WERI-Rb-1 (cell line): ENCODE measurements at regions not wholly inside any gene's neighbourhood (a gene's known extent, or its start where the extent isn't known, plus 50 kb on each side); places are given as distances from the start of the nearest gene placed in this dataset.
"Not testable (repeated sequence)": the region's sequence is repeated elsewhere in the genome, so short reads cannot be mapped to it uniquely, and the experiment has no call there.

Experiments used
- DNase-seq: peaks from one replicate; pipeline ENCODE4 v3.0.0-alpha.2; 2020
- H3K27ac ChIP-seq: fragments of 250-450 bp; sonication (Bioruptor Pico); 2 replicates; pipeline ENCODE4 v1.5.1; 2020; ENCODE audit warnings: mild to moderate bottlenecking, moderate library complexity
- H3K27me3 ChIP-seq: fragments of 250-450 bp; sonication (Bioruptor Pico); 2 replicates; pipeline ENCODE4 v1.5.1; 2021; ENCODE audit warnings: mild to moderate bottlenecking, low read depth, moderate library complexity; ENCODE audit not compliant: insufficient read depth, severe bottlenecking
- H3K36me3 ChIP-seq: fragments of 250-450 bp; sonication (Bioruptor Pico); 2 replicates; pipeline ENCODE4 v1.5.1; 2020; ENCODE audit warnings: mild to moderate bottlenecking, moderate library complexity
- H3K4me3 ChIP-seq: 2 replicates; pipeline ENCODE4 v1.5.1; 2011; ENCODE audit warnings: low read depth, mild to moderate bottlenecking, control low read depth, low read length
- H3K9me3 ChIP-seq: fragments of 250-450 bp; sonication (Bioruptor Pico); 2 replicates; pipeline ENCODE4 v1.5.1; 2021; ENCODE audit warnings: mild to moderate bottlenecking, moderate library complexity; ENCODE audit not compliant: severe bottlenecking
- TF ChIP-seq, protein P1 (sequence below): IDR thresholded peaks from 2 replicates; pipeline ENCODE4 v1.5.1; 2011; ENCODE audit warnings: low read depth, mild to moderate bottlenecking, control low read depth, inconsistent platforms, low read length

DNA sequence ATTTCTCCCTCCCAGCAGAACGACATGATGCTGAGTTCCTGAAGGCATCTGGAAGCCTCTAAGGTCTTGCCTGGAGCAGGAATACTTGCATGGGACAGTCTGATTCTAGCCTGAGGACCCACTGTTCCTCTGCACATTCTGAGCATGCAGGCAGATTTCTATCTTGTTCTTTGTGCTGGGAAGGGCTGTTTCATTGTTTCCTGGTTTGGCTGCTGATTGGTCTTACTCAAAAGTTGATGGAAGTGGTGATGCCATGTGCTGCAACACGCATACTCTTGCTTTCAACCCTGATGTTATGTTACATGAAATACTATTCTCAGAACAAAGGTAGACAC is 307.0 kb downstream of the GATA3 start:
- Histone ChIP-seq H3K27ac (no peak overlapping the region), H3K27me3 (no peaks in the 10 kb centered on the region), H3K36me3 (no peaks in the 10 kb centered on the region), H3K4me3 (no peak overlapping the region), H3K9me3 (no peaks in the 10 kb centered on the region)
- DNase-seq, result no peak
- TF ChIP-seq, protein P1, sequence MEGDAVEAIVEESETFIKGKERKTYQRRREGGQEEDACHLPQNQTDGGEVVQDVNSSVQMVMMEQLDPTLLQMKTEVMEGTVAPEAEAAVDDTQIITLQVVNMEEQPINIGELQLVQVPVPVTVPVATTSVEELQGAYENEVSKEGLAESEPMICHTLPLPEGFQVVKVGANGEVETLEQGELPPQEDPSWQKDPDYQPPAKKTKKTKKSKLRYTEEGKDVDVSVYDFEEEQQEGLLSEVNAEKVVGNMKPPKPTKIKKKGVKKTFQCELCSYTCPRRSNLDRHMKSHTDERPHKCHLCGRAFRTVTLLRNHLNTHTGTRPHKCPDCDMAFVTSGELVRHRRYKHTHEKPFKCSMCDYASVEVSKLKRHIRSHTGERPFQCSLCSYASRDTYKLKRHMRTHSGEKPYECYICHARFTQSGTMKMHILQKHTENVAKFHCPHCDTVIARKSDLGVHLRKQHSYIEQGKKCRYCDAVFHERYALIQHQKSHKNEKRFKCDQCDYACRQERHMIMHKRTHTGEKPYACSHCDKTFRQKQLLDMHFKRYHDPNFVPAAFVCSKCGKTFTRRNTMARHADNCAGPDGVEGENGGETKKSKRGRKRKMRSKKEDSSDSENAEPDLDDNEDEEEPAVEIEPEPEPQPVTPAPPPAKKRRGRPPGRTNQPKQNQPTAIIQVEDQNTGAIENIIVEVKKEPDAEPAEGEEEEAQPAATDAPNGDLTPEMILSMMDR, result no peak

DNA sequence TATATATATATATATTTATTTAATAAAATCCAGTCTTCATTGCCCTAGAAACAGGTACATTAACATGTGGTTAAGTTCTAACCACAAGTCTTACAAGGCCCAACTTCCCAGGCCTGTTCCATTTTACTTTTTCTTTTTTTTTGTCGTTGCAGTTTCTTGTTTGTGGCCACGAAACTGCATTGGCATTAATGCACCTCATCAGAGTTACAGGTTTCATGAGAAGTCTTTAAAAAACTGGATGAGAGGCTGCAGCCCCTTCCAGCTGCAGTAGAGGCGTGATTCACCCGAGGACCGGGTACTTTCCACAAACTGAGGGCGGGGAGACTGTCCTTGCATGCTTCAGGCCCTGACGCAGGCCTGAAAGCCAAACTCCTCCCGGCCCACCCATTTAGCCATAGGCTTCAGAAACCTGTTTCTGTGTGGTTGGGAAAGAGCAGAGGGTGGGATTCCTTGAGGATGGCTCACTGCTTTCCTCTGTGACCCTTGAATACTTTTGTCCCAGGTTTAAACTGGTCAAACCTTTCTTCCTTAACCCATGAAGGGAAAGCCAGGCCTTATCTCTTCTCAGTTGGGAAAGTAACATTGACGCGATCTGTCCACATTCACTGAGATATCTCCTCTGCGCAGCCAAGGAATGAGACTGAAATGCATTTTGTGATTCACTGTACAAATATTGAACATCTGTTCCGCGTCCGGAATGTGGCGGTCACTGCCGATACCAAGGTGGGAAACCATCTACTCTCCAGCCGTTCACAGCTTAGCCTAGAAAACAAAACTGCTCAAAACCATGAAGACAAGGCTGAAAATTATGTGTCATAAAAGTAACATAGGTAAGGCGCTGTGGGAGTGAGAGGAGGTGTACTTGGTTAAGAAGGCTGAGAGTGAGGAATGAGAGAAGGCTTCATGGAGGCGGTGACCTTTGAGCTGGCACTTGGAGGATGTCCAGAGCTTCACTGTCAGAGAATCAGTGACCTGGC is 311.7 kb downstream of the GATA3 start:
- no peaks in the 10 kb centered on the region for H3K9me3 ChIP-seq
- H3K27ac ChIP-seq, result no peak overlapping the region

DNA sequence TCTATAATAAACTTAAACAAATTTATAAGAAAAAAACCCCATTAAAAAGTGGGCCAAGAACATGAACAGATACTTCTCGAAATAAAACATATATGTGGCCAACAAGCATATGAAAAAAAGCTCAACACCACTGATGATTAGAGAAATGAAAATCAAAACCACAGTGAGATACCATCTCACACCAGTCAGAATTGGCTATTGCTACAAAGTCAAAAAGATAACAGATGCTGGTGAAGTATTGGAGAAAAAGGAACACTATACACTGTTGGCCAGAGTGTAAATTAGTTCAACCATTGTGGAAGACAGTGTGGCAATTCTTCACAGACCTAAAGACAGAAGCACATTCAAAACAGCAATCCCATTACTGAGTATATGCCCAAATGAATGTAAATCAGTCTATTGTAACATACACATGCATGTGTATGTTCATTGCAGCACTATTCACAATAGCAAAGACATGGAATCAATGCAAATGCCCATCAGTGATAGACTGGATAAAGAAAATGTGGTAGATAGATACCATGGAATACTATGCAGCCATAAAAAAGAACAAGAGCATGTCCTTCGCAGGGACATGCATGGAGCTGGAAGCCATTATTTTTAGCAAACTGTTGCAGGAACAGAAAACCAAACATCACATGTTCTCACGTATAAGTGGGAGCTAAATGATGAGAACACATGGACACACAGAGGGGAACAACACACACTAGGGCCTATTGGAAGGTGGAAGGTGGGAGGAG is 313.4 kb downstream of the GATA3 start:
- not testable (repeated sequence) for H3K9me3 ChIP-seq, H3K36me3 ChIP-seq, H3K4me3 ChIP-seq, H3K27ac ChIP-seq, DNase-seq, H3K27me3 ChIP-seq

More for the DNA sequence above, 311.7 kb downstream of the GATA3 start:
- no peak for DNase-seq
- no peak overlapping the region for H3K4me3 ChIP-seq
- no peaks in the 10 kb centered on the region for H3K36me3 ChIP-seq
- no peaks in the 10 kb centered on the region for H3K27me3 ChIP-seq
- TF ChIP-seq, protein P1, result no peak

DNA sequence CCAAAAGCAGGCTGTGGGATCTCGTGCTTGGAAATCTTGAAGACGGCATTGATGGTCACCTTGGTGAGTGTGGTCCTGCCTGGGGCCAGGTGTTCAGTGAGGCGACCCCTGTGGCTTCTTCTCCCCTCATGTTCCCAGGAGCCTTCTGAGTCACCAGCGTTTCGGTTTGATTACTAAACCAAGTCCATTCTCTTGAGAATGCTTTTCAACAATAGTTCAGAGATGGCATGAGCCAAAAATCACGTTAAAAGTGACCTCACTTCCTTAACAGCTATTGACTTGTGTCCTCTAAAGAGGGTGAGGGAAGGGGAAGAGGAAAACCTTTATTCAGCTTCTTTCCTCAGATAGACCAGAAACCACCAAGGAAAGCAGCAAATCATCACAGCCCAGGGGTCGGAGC is 315.2 kb downstream of the GATA3 start:
- no peak for DNase-seq
- Histone ChIP-seq H3K9me3 (no peaks in the 10 kb centered on the region), H3K36me3 (no peaks in the 10 kb centered on the region), H3K4me3 (no peak overlapping the region), H3K27me3 (peaks cover 3% of the 10 kb centered on the region), H3K27ac (no peak overlapping the region)
- TF ChIP-seq, protein P1, result no peak

DNA sequence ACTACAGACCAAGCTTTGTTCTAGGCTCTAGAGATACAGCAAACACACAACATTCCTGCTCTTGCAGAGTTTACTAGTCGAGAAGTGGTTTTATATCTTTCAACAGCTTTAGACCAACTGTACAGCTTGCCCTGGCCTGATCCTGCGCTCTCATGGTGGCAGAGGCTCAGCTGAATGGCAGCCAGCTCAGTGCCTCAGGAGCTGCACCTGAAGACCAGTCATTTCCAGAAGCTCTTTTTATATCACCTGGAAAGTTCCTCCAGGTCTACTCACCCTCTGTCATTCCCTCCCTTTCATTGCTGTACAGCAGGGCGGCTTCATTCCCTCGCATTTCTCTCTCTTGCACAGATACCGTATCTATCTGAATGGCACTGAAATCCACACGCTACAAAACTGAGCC is 319.8 kb downstream of the GATA3 start:
- Histone ChIP-seq H3K27me3 (peaks cover 3% of the 10 kb centered on the region), H3K36me3 (no peaks in the 10 kb centered on the region), H3K27ac (no peak overlapping the region), H3K9me3 (no peaks in the 10 kb centered on the region), H3K4me3 (no peak overlapping the region)
- DNase-seq, result no peak
- TF ChIP-seq, protein P1, result no peak

DNA sequence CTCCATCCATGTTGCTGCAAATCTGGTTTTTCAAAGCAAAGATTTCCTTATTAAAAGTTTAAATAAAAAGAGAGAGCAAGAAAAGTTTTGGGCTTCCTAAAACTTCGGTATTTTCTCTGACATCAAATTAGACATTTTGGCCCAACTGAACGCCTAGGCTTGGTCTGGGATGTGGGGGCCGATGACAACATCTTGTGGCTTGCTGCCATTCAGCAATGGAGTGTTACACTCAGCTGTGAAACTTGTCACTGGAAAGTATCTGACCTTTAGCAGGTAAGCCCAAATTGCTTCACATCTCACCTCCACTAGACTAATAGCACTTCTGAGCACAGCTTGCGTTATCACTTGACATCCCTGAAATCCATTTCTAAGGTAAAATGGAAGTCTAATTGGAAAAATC is 320.6 kb downstream of the GATA3 start:
- no peak for DNase-seq
- no peaks in the 10 kb centered on the region for H3K36me3 ChIP-seq
- H3K27me3 ChIP-seq, result peaks cover 3% of the 10 kb centered on the region
- TF ChIP-seq, protein P1, result no peak
- H3K27ac ChIP-seq, result no peak overlapping the region
- H3K4me3 ChIP-seq, result no peak overlapping the region
- no peaks in the 10 kb centered on the region for H3K9me3 ChIP-seq
